Parathyroid adenoma (tissue), 2 donors: ENCODE measurements at regions not wholly inside any gene's neighbourhood (a gene's known extent, or its start where the extent isn't known, plus 50 kb on each side); places are given as distances from the start of the nearest gene placed in this dataset.

Experiments
- H2AFZ ChIP-seq: fragments of 300-600 bp; sonication (generic); one replicate; pipeline ENCODE4 v1.7.0; 2017; ENCODE audit warnings: antibody characterized with exemption, mild to moderate bottlenecking
- H3K27ac ChIP-seq: fragments of 300-600 bp; sonication (generic); one replicate; pipeline ENCODE4 v1.7.0; 2017
- H3K27me3 ChIP-seq: fragments of 300-600 bp; sonication (generic); one replicate; pipeline ENCODE4 v1.7.0; 2017; ENCODE audit warnings: low read length; ENCODE audit not compliant: control insufficient read depth, insufficient read depth
- H3K36me3 ChIP-seq: fragments of 300-600 bp; sonication (generic); one replicate; pipeline ENCODE4 v1.7.0; 2017; ENCODE audit warnings: low read length; ENCODE audit not compliant: control insufficient read depth, insufficient read depth
- H3K4me1 ChIP-seq: fragments of 300-600 bp; sonication (generic); one replicate; pipeline ENCODE4 v1.7.0; 2017; ENCODE audit warnings: control low read depth
- H3K4me2 ChIP-seq: fragments of 300-600 bp; sonication (generic); one replicate; pipeline ENCODE4 v1.7.0; 2017; ENCODE audit warnings: low read length
- H3K4me3 ChIP-seq: fragments of 300-600 bp; sonication (generic); one replicate; pipeline ENCODE4 v1.7.0; 2017; ENCODE audit warnings: low read depth, low read length
- H3K79me2 ChIP-seq: fragments of 300-600 bp; sonication (generic); one replicate; pipeline ENCODE4 v1.7.0; 2017; ENCODE audit warnings: control low read depth
- H3K9ac ChIP-seq: fragments of 300-600 bp; sonication (generic); one replicate; pipeline ENCODE4 v1.7.0; 2017; ENCODE audit warnings: mild to moderate bottlenecking
- H3K9me3 ChIP-seq: fragments of 300-600 bp; sonication (generic); one replicate; pipeline ENCODE4 v1.7.0; 2017; ENCODE audit warnings: low read length; ENCODE audit not compliant: control insufficient read depth
- TF ChIP-seq, protein P1 (sequence below): fragments of 300-600 bp; sonication (generic); IDR thresholded peaks from one replicate; pipeline ENCODE4 v1.7.0; 2017; ENCODE audit warnings: antibody characterized with exemption, mild to moderate bottlenecking
- donor health status: primary hyperparathyroidism.

DNA sequence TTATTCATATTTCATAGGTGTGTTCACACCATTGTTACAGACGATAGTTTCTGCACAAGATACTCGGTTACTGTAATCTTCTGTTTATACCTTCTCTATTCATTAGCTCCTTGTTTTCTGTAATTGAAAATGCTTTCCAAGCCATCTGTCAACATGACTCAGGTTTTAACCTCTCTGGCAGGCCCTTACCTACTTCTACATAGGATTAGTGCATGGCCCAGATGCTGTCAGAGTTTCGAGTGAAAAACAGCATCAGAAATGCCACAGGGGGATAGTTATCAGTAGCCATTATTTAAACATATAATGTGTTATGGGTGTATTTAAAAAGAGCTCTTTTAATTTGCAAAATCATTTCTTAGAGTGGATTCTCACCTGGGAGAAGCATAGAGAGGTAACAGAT is 596.4 kb downstream of the FBXO15 start:
- no peak overlapping the region for H3K27ac ChIP-seq
- no peaks in the 10 kb centered on the region for H3K79me2 ChIP-seq
- no peak overlapping the region for H3K4me2 ChIP-seq
- H3K27me3 ChIP-seq, result no peaks in the 10 kb centered on the region
- no peak overlapping the region for H3K9ac ChIP-seq
- H2AFZ ChIP-seq, result no peak overlapping the region
- H3K4me1 ChIP-seq, result no peaks in the 10 kb centered on the region
- TF ChIP-seq, protein P1, sequence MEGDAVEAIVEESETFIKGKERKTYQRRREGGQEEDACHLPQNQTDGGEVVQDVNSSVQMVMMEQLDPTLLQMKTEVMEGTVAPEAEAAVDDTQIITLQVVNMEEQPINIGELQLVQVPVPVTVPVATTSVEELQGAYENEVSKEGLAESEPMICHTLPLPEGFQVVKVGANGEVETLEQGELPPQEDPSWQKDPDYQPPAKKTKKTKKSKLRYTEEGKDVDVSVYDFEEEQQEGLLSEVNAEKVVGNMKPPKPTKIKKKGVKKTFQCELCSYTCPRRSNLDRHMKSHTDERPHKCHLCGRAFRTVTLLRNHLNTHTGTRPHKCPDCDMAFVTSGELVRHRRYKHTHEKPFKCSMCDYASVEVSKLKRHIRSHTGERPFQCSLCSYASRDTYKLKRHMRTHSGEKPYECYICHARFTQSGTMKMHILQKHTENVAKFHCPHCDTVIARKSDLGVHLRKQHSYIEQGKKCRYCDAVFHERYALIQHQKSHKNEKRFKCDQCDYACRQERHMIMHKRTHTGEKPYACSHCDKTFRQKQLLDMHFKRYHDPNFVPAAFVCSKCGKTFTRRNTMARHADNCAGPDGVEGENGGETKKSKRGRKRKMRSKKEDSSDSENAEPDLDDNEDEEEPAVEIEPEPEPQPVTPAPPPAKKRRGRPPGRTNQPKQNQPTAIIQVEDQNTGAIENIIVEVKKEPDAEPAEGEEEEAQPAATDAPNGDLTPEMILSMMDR, result no peak
- H3K9me3 ChIP-seq, result no peaks in the 10 kb centered on the region
- H3K4me3 ChIP-seq, result no peak overlapping the region
- no peaks in the 10 kb centered on the region for H3K36me3 ChIP-seq

GRCh38 chr18:73549236-73549635 is 598.4 kb downstream of the FBXO15 start:
- no peak overlapping the region for H3K27ac ChIP-seq
- H3K9ac ChIP-seq, result no peak overlapping the region
- TF ChIP-seq, protein P1, result no peak
- no peaks in the 10 kb centered on the region for H3K27me3 ChIP-seq
- H3K4me2 ChIP-seq, result no peak overlapping the region
- H3K4me3 ChIP-seq, result no peak overlapping the region
- no peak overlapping the region for H2AFZ ChIP-seq
- H3K9me3 ChIP-seq, result no peaks in the 10 kb centered on the region
- H3K36me3 ChIP-seq, result no peaks in the 10 kb centered on the region
- H3K4me1 ChIP-seq, result no peaks in the 10 kb centered on the region
- H3K79me2 ChIP-seq, result no peaks in the 10 kb centered on the region

DNA sequence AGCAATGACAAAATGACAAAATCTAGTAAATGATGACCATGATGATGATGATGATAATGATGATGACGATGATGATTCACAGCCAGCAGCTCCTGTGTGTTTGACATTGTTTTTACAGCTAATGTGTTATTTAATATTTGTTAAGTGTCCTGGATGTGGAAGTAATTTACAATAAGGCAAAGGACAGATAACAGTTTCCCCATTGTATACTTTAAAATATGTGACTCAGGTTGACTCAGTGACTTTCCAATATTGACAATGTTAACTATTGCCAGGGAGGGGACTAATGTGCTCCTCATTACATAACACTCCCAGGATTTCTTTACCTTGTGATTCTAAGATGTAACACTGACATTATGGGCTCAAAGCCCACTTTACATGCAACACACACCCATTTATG is 602.2 kb downstream of the FBXO15 start:
- TF ChIP-seq, protein P1, result no peak
- Histone ChIP-seq H3K9me3 (no peaks in the 10 kb centered on the region), H3K27ac (no peak overlapping the region), H2AFZ (no peak overlapping the region), H3K4me2 (no peak overlapping the region), H3K4me3 (no peak overlapping the region), H3K36me3 (no peaks in the 10 kb centered on the region), H3K4me1 (no peaks in the 10 kb centered on the region), H3K27me3 (no peaks in the 10 kb centered on the region), H3K79me2 (no peaks in the 10 kb centered on the region), H3K9ac (no peak overlapping the region)

GRCh38 chr18:73544617-73545016 is 603.0 kb downstream of the FBXO15 start:
- Histone ChIP-seq H2AFZ (no peak overlapping the region), H3K79me2 (no peaks in the 10 kb centered on the region), H3K36me3 (no peaks in the 10 kb centered on the region)

DNA sequence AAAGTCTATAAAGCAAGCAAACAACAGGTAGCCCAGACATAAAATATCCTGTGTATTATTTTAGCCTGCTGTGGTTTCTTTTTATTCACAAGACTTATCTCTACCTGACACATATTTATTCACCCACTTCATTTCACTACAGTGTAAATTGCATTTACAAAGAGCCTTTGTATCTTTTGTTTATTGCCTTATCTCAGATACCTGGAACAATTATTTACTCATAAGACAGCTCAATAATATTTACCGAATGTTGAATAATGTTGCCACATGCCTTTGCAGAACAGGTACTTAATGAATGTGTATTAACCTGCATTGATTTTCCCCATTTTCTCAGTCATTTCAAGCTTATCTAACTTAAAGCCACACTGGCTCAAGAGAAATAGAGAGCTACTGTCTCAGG is 603.6 kb downstream of the FBXO15 start:
- Histone ChIP-seq H3K27ac (no peak overlapping the region), H3K4me3 (no peak overlapping the region), H3K9me3 (no peaks in the 10 kb centered on the region), H3K9ac (no peak overlapping the region), H2AFZ (no peak overlapping the region), H3K79me2 (no peaks in the 10 kb centered on the region), H3K27me3 (no peaks in the 10 kb centered on the region), H3K4me2 (no peak overlapping the region), H3K36me3 (no peaks in the 10 kb centered on the region), H3K4me1 (no peaks in the 10 kb centered on the region)
- TF ChIP-seq, protein P1, result no peak

More at GRCh38 chr18:73544617-73545016, 603.0 kb downstream of the FBXO15 start:
- H3K9me3 ChIP-seq, result no peaks in the 10 kb centered on the region
- no peak overlapping the region for H3K27ac ChIP-seq
- H3K4me1 ChIP-seq, result no peaks in the 10 kb centered on the region
- no peak overlapping the region for H3K4me3 ChIP-seq
- TF ChIP-seq, protein P1, result no peak
- no peak overlapping the region for H3K4me2 ChIP-seq
- H3K27me3 ChIP-seq, result no peaks in the 10 kb centered on the region
- H3K9ac ChIP-seq, result no peak overlapping the region
